Activated CD4-positive, alpha-beta memory T cell treated with anti-CD3 and anti-CD28 coated beads for 36 hours (primary cell): ENCODE measurements at regions not wholly inside any gene's neighbourhood (a gene's known extent, or its start where the extent isn't known, plus 50 kb on each side); places are given as distances from the start of the nearest gene placed in this dataset.
"Not testable (repeated sequence)": the region's sequence is repeated elsewhere in the genome, so short reads cannot be mapped to it uniquely, and the experiment has no call there.

Experiments used
- CTCF ChIA-PET: fragments of 350-600 bp; sonication (Branson Sonifier 250); formaldehyde crosslinking; loops from one replicate; lab custom pipeline; 2021; ENCODE audit warnings: antibody characterized with exemption, inconsistent platforms; lab: Charles Lee
- POLR2A ChIA-PET: fragments of 350-600 bp; sonication (Branson Sonifier 250); formaldehyde crosslinking; loops from one replicate; lab custom pipeline; 2021; ENCODE audit warnings: antibody characterized with exemption; lab: Charles Lee
- DNase-seq: peaks from one replicate; pipeline ENCODE4 v3.0.0-alpha.2; 2020
- H3K27ac Mint-ChIP-seq: one replicate; pipeline ENCODE4 v1.8.0; 2021; ENCODE audit warnings: mixed read lengths
- H3K27me3 Mint-ChIP-seq: one replicate; pipeline ENCODE4 v1.8.0; 2021; ENCODE audit warnings: mixed read lengths
- H3K36me3 Mint-ChIP-seq: one replicate; pipeline ENCODE4 v1.8.0; 2021; ENCODE audit warnings: mixed read lengths
- H3K4me1 Mint-ChIP-seq: one replicate; pipeline ENCODE4 v1.8.0; 2021; ENCODE audit warnings: low read depth, mixed read lengths
- H3K4me3 Mint-ChIP-seq: one replicate; pipeline ENCODE4 v1.8.0; 2021; ENCODE audit warnings: mild to moderate bottlenecking, mixed read lengths
- H3K9me3 Mint-ChIP-seq: one replicate; pipeline ENCODE4 v1.8.0; 2021; ENCODE audit warnings: mixed read lengths
- intact Hi-C: fragments of 100-400 bp; cut with micrococcal nuclease; formaldehyde crosslinking; loops from one replicate; pipeline ENCODE4 v1.15.1; 2023

- intact Hi-C loops, H3K27ac Mint-ChIP-seq, POLR2A ChIA-PET, DNase-seq, H3K36me3 Mint-ChIP-seq, H3K9me3 Mint-ChIP-seq, H3K27me3 Mint-ChIP-seq, H3K4me1 Mint-ChIP-seq, H3K4me3 Mint-ChIP-seq: not testable (repeated sequence)
- CTCF ChIA-PET, result interaction anchor here (0.6 kb wide), 1 partner anchor 212 kb away, joined by 3 read pairs; no protein-coding TSS in a partner anchor
Measured at GRCh38 chr3:195645872-195646271, 62.1 kb upstream of the APOD start.

GRCh38 chr3:195643245-195643644, 59.5 kb upstream of the APOD start:
- intact Hi-C loops, H3K4me1 Mint-ChIP-seq, H3K36me3 Mint-ChIP-seq, POLR2A ChIA-PET, H3K9me3 Mint-ChIP-seq, DNase-seq, H3K27me3 Mint-ChIP-seq, H3K4me3 Mint-ChIP-seq, CTCF ChIA-PET, H3K27ac Mint-ChIP-seq: not testable (repeated sequence)

- H3K9me3 Mint-ChIP-seq, DNase-seq, CTCF ChIA-PET, H3K27ac Mint-ChIP-seq, H3K36me3 Mint-ChIP-seq, H3K4me3 Mint-ChIP-seq, intact Hi-C loops, H3K4me1 Mint-ChIP-seq, POLR2A ChIA-PET, H3K27me3 Mint-ChIP-seq: not testable (repeated sequence)
Measured at GRCh38 chr3:195642311-195642710, 58.6 kb upstream of the APOD start.

DNA sequence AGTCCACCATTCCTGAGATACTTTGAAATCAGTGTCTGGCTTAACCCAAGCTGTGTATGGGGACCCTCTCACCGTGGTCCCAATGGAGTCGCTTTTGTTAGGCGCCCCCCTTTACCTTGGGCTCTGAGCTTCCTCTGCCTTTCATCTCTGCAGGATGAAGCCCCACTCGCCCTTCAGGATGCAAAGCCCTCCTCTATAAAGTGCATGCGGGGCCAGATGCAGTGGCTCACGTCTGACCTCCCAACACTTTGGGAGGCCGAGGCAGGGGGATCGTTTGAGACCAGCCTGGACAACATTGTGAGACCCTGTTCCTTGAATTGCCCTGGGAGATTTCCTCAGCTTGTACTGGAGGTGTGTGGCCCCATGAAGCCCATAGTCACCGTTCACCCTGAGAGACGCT, 54.7 kb upstream of the APOD start:
- POLR2A ChIA-PET, H3K27ac Mint-ChIP-seq, H3K36me3 Mint-ChIP-seq, H3K27me3 Mint-ChIP-seq, H3K4me3 Mint-ChIP-seq, H3K4me1 Mint-ChIP-seq, intact Hi-C loops, H3K9me3 Mint-ChIP-seq, CTCF ChIA-PET, DNase-seq: not testable (repeated sequence)

DNA sequence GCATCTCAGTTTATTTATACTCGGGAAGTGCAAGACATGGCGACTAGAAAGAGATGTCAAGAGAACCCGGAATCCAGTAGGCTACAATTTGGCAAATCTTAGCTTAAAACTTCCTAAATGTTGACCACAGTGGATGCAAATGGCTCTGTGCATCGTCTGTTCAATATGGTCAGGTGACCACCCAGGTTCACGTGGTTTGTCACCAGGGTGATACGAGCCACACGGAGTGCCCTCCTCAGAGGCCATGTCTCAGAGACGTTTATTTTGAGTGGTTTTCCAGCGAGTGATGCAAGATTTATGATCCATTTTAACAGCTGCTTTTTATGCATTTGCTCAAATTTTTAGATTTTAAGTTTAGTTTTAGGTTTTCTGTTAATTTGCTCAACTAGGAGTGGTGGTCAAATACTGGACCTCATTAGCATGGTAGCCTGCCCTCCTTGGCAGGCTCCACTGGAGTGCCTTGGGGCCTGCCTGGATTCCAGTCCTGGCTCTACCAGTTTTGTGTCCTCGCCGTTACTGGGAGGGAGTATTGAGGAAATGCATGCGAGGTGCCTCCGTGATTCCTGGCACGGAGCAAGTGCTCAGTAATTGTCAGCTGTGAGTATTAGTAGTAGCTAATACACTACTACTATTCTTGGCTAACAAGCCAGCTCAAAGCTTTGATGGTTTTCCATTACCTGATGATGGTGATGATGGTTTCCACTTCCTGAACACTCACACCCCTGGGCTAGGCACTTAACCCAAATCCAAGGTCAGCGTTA, 53.9 kb upstream of the APOD start:
- H3K36me3 Mint-ChIP-seq, intact Hi-C loops, H3K27ac Mint-ChIP-seq, POLR2A ChIA-PET, H3K27me3 Mint-ChIP-seq, H3K9me3 Mint-ChIP-seq, DNase-seq, CTCF ChIA-PET: not testable (repeated sequence)
- Mint-ChIP-seq H3K4me1 (peaks cover 12% of the 10 kb centered on the region), H3K4me3 (peak overlapping the region; percentile 45)

DNA sequence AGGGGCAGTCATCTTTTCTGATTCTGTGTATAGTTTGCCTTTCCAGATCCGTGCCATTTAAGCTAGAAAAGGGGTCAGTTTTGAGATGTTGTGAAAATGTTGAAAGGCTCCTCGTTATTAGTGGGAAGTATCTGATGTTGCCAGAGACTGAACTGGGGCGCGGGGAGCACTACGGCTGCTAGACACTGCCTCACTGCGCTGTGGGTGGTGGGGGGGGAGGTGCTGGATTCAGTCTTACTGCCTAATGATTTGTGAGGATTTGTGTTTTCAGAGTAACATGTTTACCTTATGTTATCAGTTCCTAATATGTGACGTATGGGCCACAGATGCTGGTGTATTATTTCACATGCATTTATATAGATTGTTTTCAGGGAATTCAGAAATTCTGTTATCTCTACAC, 53.3 kb upstream of the APOD start:
- H3K27me3 Mint-ChIP-seq, H3K36me3 Mint-ChIP-seq, POLR2A ChIA-PET, H3K27ac Mint-ChIP-seq, DNase-seq, intact Hi-C loops, H3K9me3 Mint-ChIP-seq, CTCF ChIA-PET: not testable (repeated sequence)
- Mint-ChIP-seq H3K4me3 (peak overlapping the region; percentile 45), H3K4me1 (peaks cover 16% of the 10 kb centered on the region)

DNA sequence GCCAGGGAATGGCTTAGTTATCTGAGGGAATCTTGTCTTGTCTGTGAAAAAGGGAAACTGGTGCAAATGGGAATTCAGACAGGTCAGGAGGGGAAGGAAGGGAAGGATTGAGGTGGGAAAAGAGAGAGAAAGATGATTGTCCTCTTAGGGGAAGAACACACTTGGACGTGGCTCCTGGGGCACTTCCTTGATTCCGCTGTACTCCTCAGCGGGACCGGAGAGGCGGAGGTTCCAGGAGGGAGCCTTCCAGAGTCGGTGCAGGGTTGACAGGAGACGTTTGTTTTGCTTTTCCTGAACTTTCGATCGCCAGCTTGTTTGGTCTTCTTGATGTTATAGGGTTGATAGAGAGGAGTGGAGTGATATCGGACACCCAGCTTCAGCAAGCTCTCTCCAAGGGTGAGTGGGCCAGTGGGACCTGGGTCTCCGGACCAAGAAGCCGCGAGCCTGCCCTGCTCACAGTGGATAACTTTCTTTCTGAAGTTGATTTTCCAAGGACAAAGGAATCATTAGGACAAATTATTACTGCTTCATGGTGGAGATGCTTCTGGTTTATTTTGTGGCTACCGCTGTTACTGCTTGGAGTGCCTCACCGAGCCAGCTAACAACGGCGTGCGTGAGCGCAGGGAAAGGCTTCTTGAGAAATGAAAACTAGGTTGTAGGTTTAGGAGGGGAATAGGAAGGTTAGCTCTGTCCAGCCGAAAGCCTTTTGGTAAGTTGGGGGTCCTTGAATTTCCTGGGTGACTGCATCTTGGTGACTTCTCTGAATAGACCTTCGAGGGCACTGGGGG, 52.4 kb upstream of the APOD start:
- H3K27me3 Mint-ChIP-seq, CTCF ChIA-PET, H3K9me3 Mint-ChIP-seq, intact Hi-C loops, H3K36me3 Mint-ChIP-seq, POLR2A ChIA-PET, DNase-seq, H3K27ac Mint-ChIP-seq: not testable (repeated sequence)
- Mint-ChIP-seq H3K4me1 (peaks cover 16% of the 10 kb centered on the region), H3K4me3 (peak overlapping the region; percentile 57)

DNA sequence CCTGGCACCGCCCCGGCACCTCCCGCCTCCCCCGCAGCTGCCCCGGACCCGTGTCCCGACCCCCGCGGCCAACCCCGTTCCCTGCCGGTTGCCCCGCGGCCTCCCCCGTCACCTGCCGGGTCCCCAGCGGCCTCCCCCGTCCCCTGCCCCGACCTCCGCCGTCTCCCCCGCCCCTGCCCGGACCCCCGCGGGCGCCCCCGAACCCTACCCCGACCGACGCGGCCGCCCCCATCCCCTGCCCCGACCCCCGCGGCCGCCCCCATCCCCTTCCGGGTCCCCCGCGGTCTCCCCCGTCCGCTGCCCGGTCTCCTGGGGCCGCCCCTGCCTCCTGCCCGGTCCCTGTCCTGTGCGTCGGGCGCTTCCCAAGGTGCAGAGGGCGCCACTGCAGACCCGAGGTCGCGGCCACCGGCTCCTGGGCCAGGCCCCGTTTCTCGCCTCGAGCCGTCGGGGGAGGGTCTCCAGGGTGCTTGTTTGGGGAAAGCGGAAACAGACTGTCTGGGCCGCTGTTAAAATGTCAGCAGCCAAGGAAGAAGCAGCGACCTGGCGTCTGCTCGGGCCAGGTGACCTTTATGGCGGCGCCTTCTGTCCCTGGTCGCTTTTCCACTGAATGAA, 51.6 kb upstream of the APOD start:
- H3K4me3 Mint-ChIP-seq, H3K9me3 Mint-ChIP-seq, POLR2A ChIA-PET, H3K27me3 Mint-ChIP-seq, intact Hi-C loops, DNase-seq, CTCF ChIA-PET, H3K27ac Mint-ChIP-seq, H3K36me3 Mint-ChIP-seq: not testable (repeated sequence)
- peaks cover 16% of the 10 kb centered on the region for H3K4me1 Mint-ChIP-seq

DNA sequence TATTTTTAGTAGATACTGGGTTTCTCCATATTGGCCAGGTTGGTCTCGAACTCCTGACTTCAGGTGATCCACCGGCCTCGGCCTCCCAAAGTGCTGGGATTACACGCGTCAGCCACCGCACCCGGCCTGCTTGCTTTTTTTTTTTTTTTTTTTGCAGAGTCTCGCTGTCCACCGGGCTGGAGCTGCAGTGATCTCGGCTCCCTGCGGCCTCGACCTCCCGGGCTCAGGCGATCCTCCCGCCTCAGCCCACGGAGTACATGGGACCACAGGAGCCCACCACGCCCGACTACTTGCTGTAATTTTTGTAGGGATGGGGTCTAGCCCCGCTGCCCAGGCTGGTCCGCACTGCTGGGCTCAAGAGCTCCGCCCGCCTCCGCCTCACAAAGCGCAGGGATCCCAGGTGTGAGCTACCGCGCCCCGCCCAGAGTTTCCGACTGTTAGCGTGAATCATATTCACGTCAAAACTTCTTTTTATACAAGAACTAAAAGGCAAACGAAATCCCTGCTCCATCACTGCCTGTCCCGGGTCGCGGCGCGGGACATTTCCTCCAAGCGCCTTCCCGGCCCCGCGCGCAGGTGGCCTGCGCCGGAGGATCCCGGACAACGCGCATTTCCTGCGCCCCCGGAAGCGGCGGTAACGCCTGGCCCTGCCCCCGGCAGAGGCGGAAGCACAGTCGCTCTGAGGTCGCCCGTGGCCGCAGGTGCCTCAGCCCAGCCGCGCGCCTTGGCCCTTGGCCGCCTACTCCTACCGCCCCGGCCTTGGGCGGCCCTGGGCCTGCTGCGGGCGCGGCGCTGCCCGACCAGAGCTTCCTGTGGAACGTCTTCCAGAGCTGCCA, 50.9 kb upstream of the APOD start:
- H3K36me3 Mint-ChIP-seq, H3K9me3 Mint-ChIP-seq, intact Hi-C loops, CTCF ChIA-PET, POLR2A ChIA-PET, H3K4me3 Mint-ChIP-seq, H3K27me3 Mint-ChIP-seq, H3K27ac Mint-ChIP-seq: not testable (repeated sequence)
- peak; percentile 51 for DNase-seq
- peaks cover 16% of the 10 kb centered on the region for H3K4me1 Mint-ChIP-seq
